SK-N-SH treated with all-trans-retinoic acid at 6 μM for 48 hours (cell line): ENCODE measurements at regions not wholly inside any gene's neighbourhood (a gene's known extent, or its start where the extent isn't known, plus 50 kb on each side); places are given as distances from the start of the nearest gene placed in this dataset.

Source experiments
- ATAC-seq: fragments of 200-7000 bp; cut with Tn5 transposase; 3 replicates; pipeline ENCODE4 v1.9.1; 2020; ENCODE audit warnings: mild to moderate bottlenecking, moderate library complexity
- ARNTL ChIP-seq: fragments of 450-650 bp; formaldehyde crosslinking; IDR thresholded peaks from 2 replicates; pipeline ENCODE4 v1.5.0; 2020; ENCODE audit warnings: low read depth, mild to moderate bottlenecking, moderate library complexity, borderline replicate concordance
- BACH2 ChIP-seq: fragments of 250-450 bp; sonication (Bioruptor Pico); IDR thresholded peaks from 2 replicates; pipeline ENCODE4 v1.9.0; 2021; ENCODE audit warnings: mild to moderate bottlenecking, borderline replicate concordance
- CREB5 ChIP-seq: fragments of 250-450 bp; sonication (Bioruptor Pico); IDR thresholded peaks from 2 replicates; pipeline ENCODE4 v1.5.1; 2020; ENCODE audit warnings: low read depth, mild to moderate bottlenecking, moderate library complexity
- CSDC2 ChIP-seq: fragments of 250-450 bp; sonication (Bioruptor Pico); IDR thresholded peaks from 2 replicates; pipeline ENCODE4 v1.5.0; 2020; ENCODE audit warnings: mild to moderate bottlenecking, moderate library complexity
- CSRNP3 ChIP-seq: fragments of 250-450 bp; sonication (Bioruptor Pico); IDR thresholded peaks from 2 replicates; pipeline ENCODE4 v1.5.1; 2021; ENCODE audit warnings: mild to moderate bottlenecking, moderate library complexity
- ESRRG ChIP-seq: fragments of 250-450 bp; sonication (Bioruptor Pico); IDR thresholded peaks from 2 replicates; pipeline ENCODE4 v1.6.1; 2021; ENCODE audit warnings: mild to moderate bottlenecking
- GLIS3 ChIP-seq: fragments of 250-450 bp; sonication (Bioruptor Pico); IDR thresholded peaks from 2 replicates; pipeline ENCODE4 v1.5.0; 2020; ENCODE audit warnings: mild to moderate bottlenecking, moderate library complexity
- ISL1 ChIP-seq: fragments of 250-450 bp; sonication (Bioruptor Pico); IDR thresholded peaks from 2 replicates; pipeline ENCODE4 v2.1.2; 2022; ENCODE audit warnings: mild to moderate bottlenecking, moderate library complexity
- OSR1 ChIP-seq: fragments of 250-450 bp; sonication (Bioruptor Pico); IDR thresholded peaks from 2 replicates; pipeline ENCODE4 v1.8.0; 2022; ENCODE audit warnings: moderate library complexity, mild to moderate bottlenecking, inconsistent platforms
- PATZ1 ChIP-seq: fragments of 250-450 bp; sonication (Bioruptor Pico); IDR thresholded peaks from 2 replicates; pipeline ENCODE4 v1.8.0; 2020; ENCODE audit warnings: mild to moderate bottlenecking, moderate library complexity, borderline replicate concordance
- POU6F1 ChIP-seq: fragments of 250-450 bp; sonication (Bioruptor Pico); IDR thresholded peaks from 2 replicates; pipeline ENCODE4 v1.8.0; 2021; ENCODE audit warnings: low read depth, mild to moderate bottlenecking, moderate library complexity, borderline replicate concordance
- PPARA ChIP-seq: fragments of 250-450 bp; sonication (Bioruptor Pico); IDR thresholded peaks from 2 replicates; pipeline ENCODE4 v1.5.0; 2020; ENCODE audit warnings: mild to moderate bottlenecking, borderline replicate concordance
- RARB ChIP-seq: fragments of 250-450 bp; sonication (Bioruptor Pico); IDR thresholded peaks from 2 replicates; pipeline ENCODE4 v1.8.0; 2021; ENCODE audit warnings: mild to moderate bottlenecking, moderate library complexity
- SNAI2 ChIP-seq: fragments of 250-450 bp; sonication (Bioruptor Pico); IDR thresholded peaks from 2 replicates; pipeline ENCODE4 v1.5.0; 2020; ENCODE audit warnings: mild to moderate bottlenecking, moderate library complexity
- TCF4 ChIP-seq: fragments of 250-450 bp; sonication (Bioruptor Pico); IDR thresholded peaks from 2 replicates; pipeline ENCODE4 v1.8.0; 2021; ENCODE audit warnings: mild to moderate bottlenecking, moderate library complexity, borderline replicate concordance
- TOX ChIP-seq: fragments of 250-450 bp; sonication (Bioruptor Pico); IDR thresholded peaks from 2 replicates; pipeline ENCODE4 v1.8.0; 2021; ENCODE audit warnings: mild to moderate bottlenecking, moderate library complexity, borderline replicate concordance
- ZC3H10 ChIP-seq: fragments of 250-450 bp; sonication (Bioruptor Pico); IDR thresholded peaks from 2 replicates; pipeline ENCODE4 v1.5.1; 2021; ENCODE audit warnings: mild to moderate bottlenecking, moderate library complexity
- ZFP3 ChIP-seq: fragments of 250-450 bp; sonication (Bioruptor Pico); IDR thresholded peaks from 2 replicates; pipeline ENCODE4 v1.5.0; 2020; ENCODE audit warnings: mild to moderate bottlenecking, moderate library complexity
- ZFP30 ChIP-seq: fragments of 450-650 bp; formaldehyde crosslinking; IDR thresholded peaks from 2 replicates; pipeline ENCODE4 v1.5.0; 2022; ENCODE audit warnings: mild to moderate bottlenecking, moderate library complexity
- ZNF565 ChIP-seq: fragments of 450-650 bp; formaldehyde crosslinking; conservative IDR thresholded peaks from 2 replicates; pipeline ENCODE4 v1.5.0; 2020; ENCODE audit warnings: low read depth, mild to moderate bottlenecking, moderate library complexity
- ZNF70 ChIP-seq: fragments of 450-650 bp; formaldehyde crosslinking; IDR thresholded peaks from 2 replicates; pipeline ENCODE4 v1.5.0; 2020; ENCODE audit warnings: mild to moderate bottlenecking, moderate library complexity
- ZNF8 ChIP-seq: fragments of 450-650 bp; formaldehyde crosslinking; IDR thresholded peaks from 2 replicates; pipeline ENCODE4 v1.5.0; 2020; ENCODE audit warnings: mild to moderate bottlenecking, moderate library complexity
- TF ChIP-seq, protein P1 (sequence below): fragments of 250-450 bp; sonication (Bioruptor Pico); IDR thresholded peaks from 2 replicates; pipeline ENCODE4 v1.5.0; 2020; ENCODE audit warnings: mild to moderate bottlenecking, moderate library complexity

- TF ChIP-seq PPARA (no peak), GLIS3 (CRISPR knock-in tag) (no peak), ARNTL (no peak), PATZ1 (CRISPR knock-in tag) (no peak), CSDC2 (CRISPR knock-in tag) (no peak), ESRRG (no peak)
- ATAC-seq = no peak
Measured at GRCh38 chr1:164226977-164227376, 332.0 kb upstream of the PBX1 start.

- TF ChIP-seq GLIS3 (CRISPR knock-in tag) (no peak), CREB5 (CRISPR knock-in tag) (no peak), ESRRG (no peak), CSRNP3 (CRISPR knock-in tag) (no peak), RARB (CRISPR knock-in tag) (no peak), ZNF70 (CRISPR knock-in tag) (no peak), ISL1 (CRISPR knock-in tag) (no peak), ZNF565 (CRISPR knock-in tag) (no peak), TOX (no peak), ZFP3 (no peak), ZNF8 (no peak), BACH2 (CRISPR knock-in tag) (no peak), PATZ1 (CRISPR knock-in tag) (no peak), ZFP30 (CRISPR knock-in tag) (no peak), TCF4 (no peak), POU6F1 (no peak)
- TF ChIP-seq, protein P1, sequence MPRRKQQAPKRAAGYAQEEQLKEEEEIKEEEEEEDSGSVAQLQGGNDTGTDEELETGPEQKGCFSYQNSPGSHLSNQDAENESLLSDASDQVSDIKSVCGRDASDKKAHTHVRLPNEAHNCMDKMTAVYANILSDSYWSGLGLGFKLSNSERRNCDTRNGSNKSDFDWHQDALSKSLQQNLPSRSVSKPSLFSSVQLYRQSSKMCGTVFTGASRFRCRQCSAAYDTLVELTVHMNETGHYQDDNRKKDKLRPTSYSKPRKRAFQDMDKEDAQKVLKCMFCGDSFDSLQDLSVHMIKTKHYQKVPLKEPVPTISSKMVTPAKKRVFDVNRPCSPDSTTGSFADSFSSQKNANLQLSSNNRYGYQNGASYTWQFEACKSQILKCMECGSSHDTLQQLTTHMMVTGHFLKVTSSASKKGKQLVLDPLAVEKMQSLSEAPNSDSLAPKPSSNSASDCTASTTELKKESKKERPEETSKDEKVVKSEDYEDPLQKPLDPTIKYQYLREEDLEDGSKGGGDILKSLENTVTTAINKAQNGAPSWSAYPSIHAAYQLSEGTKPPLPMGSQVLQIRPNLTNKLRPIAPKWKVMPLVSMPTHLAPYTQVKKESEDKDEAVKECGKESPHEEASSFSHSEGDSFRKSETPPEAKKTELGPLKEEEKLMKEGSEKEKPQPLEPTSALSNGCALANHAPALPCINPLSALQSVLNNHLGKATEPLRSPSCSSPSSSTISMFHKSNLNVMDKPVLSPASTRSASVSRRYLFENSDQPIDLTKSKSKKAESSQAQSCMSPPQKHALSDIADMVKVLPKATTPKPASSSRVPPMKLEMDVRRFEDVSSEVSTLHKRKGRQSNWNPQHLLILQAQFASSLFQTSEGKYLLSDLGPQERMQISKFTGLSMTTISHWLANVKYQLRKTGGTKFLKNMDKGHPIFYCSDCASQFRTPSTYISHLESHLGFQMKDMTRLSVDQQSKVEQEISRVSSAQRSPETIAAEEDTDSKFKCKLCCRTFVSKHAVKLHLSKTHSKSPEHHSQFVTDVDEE (CRISPR knock-in tag) = no peak
- ATAC-seq = no peak
Measured at GRCh38 chr1:164228928-164229327, 330.1 kb upstream of the PBX1 start.

- no peak for ATAC-seq
- TF ChIP-seq ZC3H10 (CRISPR knock-in tag) = no peak
- no peak for TF ChIP-seq TCF4
- TF ChIP-seq BACH2 (CRISPR knock-in tag) = no peak
- TF ChIP-seq ZNF8 = no peak
- no peak for TF ChIP-seq OSR1 (CRISPR knock-in tag)
- no peak for TF ChIP-seq ZNF565 (CRISPR knock-in tag)
- no peak for TF ChIP-seq ESRRG
- no peak for TF ChIP-seq ARNTL
- TF ChIP-seq GLIS3 (CRISPR knock-in tag) = no peak
- no peak for TF ChIP-seq SNAI2 (CRISPR knock-in tag)
- no peak for TF ChIP-seq CSDC2 (CRISPR knock-in tag)
- TF ChIP-seq ISL1 (CRISPR knock-in tag) = no peak
- no peak for TF ChIP-seq TOX
- no peak for TF ChIP-seq ZNF70 (CRISPR knock-in tag)
- no peak for TF ChIP-seq CREB5 (CRISPR knock-in tag)
- TF ChIP-seq PATZ1 (CRISPR knock-in tag) = no peak
- TF ChIP-seq ZFP3 = no peak
Measured at GRCh38 chr1:164233149-164233548, 325.8 kb upstream of the PBX1 start.
